ENCODE measurements at regions not wholly inside any gene's neighbourhood (a gene's known extent, or its start where the extent isn't known, plus 50 kb on each side); places are given as distances from the start of the nearest gene placed in this dataset.

DNA sequence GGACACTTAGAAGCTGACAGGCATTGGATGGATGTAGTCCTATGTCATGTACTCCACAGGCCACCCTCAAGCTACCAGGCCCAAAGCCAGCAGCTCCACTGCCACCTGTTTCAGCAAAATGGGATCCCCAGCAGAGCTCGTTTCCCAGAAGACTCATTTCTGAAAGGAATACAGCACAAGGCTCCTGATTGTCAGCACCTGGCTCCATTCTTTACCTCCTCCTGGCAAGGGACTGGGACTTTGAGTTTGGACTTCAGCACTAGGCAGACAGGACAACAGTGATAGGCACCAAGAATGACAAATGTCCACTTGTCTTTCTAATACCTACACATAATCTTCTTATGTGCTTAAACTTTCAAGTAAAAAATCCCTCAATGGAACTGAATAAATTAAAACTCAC is 150.4 kb upstream of the RXFP2 start:
- TF ChIP-seq, protein P1, sequence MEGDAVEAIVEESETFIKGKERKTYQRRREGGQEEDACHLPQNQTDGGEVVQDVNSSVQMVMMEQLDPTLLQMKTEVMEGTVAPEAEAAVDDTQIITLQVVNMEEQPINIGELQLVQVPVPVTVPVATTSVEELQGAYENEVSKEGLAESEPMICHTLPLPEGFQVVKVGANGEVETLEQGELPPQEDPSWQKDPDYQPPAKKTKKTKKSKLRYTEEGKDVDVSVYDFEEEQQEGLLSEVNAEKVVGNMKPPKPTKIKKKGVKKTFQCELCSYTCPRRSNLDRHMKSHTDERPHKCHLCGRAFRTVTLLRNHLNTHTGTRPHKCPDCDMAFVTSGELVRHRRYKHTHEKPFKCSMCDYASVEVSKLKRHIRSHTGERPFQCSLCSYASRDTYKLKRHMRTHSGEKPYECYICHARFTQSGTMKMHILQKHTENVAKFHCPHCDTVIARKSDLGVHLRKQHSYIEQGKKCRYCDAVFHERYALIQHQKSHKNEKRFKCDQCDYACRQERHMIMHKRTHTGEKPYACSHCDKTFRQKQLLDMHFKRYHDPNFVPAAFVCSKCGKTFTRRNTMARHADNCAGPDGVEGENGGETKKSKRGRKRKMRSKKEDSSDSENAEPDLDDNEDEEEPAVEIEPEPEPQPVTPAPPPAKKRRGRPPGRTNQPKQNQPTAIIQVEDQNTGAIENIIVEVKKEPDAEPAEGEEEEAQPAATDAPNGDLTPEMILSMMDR (conservative IDR thresholded peaks at IDR 0.05; ENCODE audit: low read length), result no peak
- no peak for TF ChIP-seq EZH2phosphoT487 (IDR thresholded peaks at IDR 0.05; ENCODE audit: borderline replicate concordance, low read depth, low read length)
